ENCODE measurements at regions not wholly inside any gene's neighbourhood (a gene's known extent, or its start where the extent isn't known, plus 50 kb on each side); places are given as distances from the start of the nearest gene placed in this dataset.
"Not testable (repeated sequence)": the region's sequence is repeated elsewhere in the genome, so short reads cannot be mapped to it uniquely, and the experiment has no call there.

GRCh38 chr14:105644891-105645290 lies 118.5 kb downstream of the TMEM121 start:
- not testable (repeated sequence) for TF ChIP-seq CTCF, EP300, POLR2AphosphoS5 (IDR thresholded peaks at IDR 0.05)

Measured in stomach (tissue), 4 donors.